ENCODE measurements at regions not wholly inside any gene's neighbourhood (a gene's known extent, or its start where the extent isn't known, plus 50 kb on each side); places are given as distances from the start of the nearest gene placed in this dataset.
"Not testable (repeated sequence)": the region's sequence is repeated elsewhere in the genome, so short reads cannot be mapped to it uniquely, and the experiment has no call there.

DNA sequence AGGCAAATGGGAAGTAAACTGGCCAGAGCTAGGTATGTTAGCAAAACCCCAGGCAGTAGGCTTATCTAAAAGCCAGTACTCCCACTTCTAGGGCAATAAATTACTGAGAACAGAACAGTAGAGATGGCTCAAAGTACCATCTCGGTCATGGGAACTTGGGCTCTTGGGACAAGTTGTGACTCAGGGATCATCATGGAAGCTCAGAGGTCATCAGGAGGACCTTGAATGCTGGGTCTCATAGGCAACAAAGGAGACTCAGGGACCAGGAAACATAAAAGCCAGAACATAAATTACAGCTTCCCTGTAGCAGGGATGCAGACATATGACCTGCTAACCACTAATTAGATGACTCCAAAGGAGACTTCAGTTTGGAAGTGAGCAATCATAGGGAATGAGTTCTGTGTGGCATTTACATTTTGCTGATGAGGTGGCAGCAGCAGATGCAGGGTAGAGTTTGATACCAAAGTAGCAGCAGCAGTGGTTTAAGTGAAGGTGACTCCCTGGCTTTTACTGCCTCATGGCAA lies 97.6 kb upstream of the SCAF11 start:
- in situ Hi-C loops (cut with MboI; ENCODE audit: low sequenced_read_pairs), result no loop called here

DNA sequence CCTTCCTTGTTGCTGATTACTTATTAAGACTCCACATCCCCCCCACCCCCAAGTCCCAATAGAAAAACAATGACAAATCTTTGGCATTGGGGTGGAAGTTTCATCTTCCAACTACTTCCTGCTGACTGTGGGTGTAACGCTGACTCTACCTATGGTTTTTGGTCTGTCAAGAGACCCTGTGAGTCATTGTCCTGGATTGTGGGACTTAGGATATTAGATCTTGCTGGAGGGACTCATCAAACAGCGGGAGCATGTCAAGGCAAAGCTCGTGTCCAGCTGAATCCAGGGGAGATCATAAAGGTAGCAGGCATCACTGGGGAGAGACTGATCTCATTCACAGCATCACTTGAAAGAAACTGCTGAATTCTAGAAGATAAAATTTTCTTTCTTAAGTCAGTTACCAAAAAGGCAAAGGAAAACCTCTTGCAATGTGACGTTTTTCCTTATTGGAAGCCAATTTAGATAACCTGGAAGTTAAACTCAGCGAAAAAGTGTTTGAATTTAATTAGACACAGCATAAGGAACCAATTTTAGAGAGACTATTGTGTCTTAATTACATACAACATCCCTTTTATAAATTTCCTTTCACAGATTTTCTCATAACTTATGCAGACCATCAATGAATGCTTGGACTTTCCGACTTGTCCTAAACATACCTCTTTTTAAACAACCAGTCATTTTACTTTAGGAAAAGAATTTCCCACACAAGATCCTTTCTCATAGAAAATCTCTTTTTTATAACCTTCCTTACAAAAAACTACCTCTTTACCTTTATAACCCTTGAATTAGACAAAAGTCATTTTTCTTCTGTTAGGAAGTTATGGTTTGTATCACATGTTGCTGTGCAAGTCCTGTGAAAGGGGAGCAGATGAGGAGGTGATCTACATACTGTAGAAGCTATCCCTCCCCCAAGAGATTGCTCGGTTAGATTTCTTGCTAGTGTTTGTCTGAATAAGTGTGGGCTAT lies 94.6 kb upstream of the SCAF11 start:
- in situ Hi-C loops (cut with MboI; ENCODE audit: low sequenced_read_pairs), result no loop called here

DNA sequence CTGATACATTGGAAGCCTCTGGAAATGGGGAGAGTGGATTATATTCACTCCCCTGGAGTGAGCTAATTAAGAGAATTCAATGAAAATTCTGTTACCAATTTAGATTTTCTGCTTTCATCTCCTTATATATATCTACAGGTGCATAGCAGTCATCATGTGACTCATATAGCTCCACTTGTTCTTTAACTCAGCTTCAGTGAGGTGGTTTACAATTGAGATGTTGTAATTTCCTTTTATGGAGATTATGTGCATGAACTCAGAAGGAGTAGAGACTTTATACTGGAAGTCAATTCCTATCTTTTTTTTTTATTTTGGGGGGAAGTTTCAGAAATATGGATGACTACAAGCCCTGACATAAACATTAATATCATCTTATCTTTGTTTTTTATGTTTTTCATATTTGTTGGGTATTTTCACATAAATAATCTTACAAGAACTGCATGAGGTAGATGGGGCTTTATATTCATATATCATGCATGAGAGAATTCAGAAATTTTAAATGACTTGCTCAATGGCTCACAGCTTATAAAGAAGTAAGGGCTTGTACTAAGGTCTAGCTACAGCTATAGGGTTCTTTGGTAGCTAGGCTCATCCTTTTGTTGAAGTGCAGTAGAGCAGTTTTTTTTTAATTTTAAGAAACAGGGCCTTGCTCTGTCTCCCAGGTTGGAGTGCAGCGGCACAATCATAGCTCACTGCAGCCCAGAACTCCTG lies 92.3 kb upstream of the SCAF11 start:
- in situ Hi-C loops (cut with MboI; ENCODE audit: low sequenced_read_pairs), result no loop called here

- in situ Hi-C loops (cut with MboI; ENCODE audit: low sequenced_read_pairs), result no loop called here
Measured at GRCh38 chr12:46073321-46073720, 82.9 kb upstream of the SCAF11 start.

DNA sequence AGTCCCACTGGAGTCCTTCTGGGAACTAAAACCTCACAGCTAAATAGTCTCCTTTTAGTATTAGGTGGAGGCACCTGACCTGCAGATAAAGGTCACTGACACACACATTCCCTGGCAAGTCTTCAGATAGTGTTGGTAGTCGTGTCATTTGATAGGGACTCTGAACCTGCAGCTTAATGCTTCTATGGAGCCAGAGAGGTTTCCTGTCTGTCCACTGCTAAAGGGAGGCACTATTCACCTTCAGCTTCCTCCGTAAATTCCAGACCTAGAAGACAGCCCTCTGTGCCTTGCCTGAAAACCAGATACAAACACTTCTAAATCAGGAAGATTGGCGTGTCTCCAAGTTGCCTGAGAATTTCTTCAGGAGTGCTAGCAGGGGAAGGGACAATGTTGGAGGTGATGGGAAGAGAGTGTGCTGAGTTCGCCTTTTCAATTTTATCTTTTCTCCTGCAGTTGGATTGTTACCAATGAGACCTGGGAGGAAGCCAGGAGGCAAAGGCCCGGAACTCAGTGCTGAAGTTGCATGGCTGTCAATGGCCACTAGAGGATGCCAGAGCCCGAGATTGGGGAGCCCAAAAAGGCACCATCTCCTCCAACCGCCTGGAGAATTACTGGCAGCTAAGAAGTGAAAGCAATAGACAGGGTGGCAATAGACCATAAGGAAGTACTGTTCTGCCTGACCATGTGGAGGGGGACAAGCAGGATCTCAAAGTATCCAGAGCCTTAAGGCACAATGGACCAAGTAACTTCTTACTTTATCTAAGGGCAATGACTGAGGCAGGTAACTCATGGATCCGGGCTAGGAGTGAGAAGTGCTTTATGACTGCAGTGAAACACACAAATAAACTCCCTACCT lies 81.6 kb upstream of the SCAF11 start:
- in situ Hi-C loops (cut with MboI; ENCODE audit: low sequenced_read_pairs), result no loop called here

- in situ Hi-C loops (cut with MboI; ENCODE audit: low sequenced_read_pairs), result no loop called here
Measured at GRCh38 chr12:46071335-46071734, 81.0 kb upstream of the SCAF11 start.

DNA sequence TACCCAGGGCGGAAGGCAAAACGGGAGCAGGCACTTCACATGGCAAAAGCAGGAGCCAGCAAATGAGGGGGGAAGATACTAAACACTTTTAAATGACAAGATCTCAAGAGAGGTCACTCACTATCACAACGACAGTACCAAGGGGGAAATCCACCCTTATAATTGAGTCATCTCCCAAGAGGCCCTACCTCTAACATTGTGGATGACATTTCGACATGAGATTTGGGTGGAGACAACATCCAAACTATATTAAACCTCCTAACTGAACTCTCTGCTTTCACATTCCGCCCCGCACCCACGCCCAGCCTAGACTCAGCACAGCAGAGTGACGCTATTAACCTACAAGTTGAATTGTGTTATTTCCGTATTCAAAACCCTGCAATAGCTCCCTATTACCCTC lies 76.7 kb upstream of the SCAF11 start:
- in situ Hi-C loops (cut with MboI; ENCODE audit: low sequenced_read_pairs), result no loop called here

- in situ Hi-C loops (cut with MboI; ENCODE audit: low sequenced_read_pairs), result no loop called here
Measured at GRCh38 chr12:46065412-46066166, 75.2 kb upstream of the SCAF11 start.

DNA sequence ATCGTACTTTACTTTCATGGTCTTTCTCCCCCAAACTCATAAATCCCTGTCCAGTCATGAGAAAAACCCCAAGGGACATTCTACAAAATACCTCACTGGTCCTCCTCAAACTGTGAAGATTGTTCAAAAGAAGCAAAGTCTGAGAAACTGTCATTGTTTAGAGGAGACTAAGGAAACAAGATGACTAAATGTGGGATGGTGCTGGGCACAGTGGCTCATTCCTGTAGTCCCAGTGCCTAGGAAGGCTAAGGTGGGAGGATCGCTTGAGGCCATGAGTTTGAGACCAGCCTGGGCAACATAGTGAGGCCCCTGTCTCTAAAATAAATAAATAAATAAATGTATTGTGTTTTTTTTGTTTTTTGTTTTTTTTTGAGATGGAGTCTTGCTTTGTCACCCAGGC lies 74.2 kb upstream of the SCAF11 start:
- in situ Hi-C loops (cut with MboI; ENCODE audit: low sequenced_read_pairs), result no loop called here

DNA sequence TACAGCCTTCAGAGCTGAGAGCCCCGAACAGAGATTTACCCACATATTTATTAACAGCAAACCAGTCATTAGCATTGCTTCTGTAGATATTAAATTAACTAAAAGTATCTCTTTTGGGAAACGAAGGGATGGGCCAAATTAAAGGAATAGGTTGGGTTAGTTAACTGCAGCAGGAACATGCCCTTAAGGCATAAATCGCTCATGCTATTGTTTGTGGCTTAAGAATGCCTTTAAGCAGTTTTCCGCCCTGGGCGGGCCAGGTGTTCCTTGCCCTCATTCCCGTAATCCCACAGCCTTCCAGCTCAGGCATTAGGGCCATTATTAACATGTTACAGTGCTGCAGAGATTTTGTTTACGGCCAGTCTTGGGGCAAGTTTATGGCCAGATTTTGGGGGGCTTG lies 68.3 kb upstream of the SCAF11 start:
- in situ Hi-C loops (cut with MboI; ENCODE audit: low sequenced_read_pairs), result not testable (repeated sequence)

GRCh38 chr12:46050805-46051204 lies 60.4 kb upstream of the SCAF11 start:
- in situ Hi-C loops (cut with MboI; ENCODE audit: low sequenced_read_pairs), result no loop called here

DNA sequence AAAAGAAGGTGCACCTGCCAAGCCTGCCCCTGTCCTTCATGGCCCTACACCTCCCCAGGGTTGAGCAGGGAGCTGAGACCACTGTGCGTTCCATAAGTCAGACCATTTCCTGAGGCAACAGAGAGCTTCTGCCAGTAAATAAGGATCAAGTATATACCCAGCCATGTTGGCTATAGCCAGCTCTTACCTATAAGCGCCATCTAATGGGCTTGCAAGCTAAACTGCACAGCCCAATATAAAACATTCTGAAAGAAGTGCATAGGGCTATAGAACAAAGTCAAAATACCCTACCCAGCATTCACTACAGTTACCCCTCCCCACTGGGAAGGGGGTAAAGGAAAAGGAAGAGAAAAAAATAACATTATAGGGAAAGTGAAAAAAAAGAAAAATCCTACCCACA lies 59.3 kb upstream of the SCAF11 start:
- in situ Hi-C loops (cut with MboI; ENCODE audit: low sequenced_read_pairs), result no loop called here

DNA sequence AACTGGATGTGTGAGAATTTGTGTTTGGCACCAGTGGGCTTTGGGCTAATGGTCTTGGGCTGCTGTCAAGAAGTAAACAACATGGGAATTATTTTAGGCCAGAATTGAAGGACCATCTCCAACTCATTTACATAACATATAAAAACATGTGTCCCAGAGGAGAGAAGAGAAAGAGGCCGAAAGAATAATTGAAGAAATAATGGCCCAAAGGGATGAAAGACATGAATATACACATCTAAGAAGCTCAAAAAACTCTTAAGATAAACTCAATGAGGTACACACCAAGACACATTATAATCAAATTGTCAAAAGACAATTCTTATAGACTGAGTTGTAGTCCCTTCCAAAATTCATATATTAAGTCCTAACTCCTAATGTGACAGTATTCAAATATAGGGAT lies 56.1 kb upstream of the SCAF11 start:
- in situ Hi-C loops (cut with MboI; ENCODE audit: low sequenced_read_pairs), result no loop called here

- in situ Hi-C loops (cut with MboI; ENCODE audit: low sequenced_read_pairs), result no loop called here
Measured at GRCh38 chr12:46043972-46044520, 53.7 kb upstream of the SCAF11 start.

All from HL-60/S4 (cell line).